Thoracic aorta (tissue), 2 donors: ENCODE measurements at regions not wholly inside any gene's neighbourhood (a gene's known extent, or its start where the extent isn't known, plus 50 kb on each side); places are given as distances from the start of the nearest gene placed in this dataset.

Experiments
- ATAC-seq: fragments of 150-250 bp; one replicate; pipeline ENCODE4 v1.8.0; 2017; ENCODE audit warnings: low read depth; ENCODE audit not compliant: insufficient number of reproducible peaks, low FRiP score
- DNase-seq: peaks from one replicate; pipeline ENCODE4 v3.0.0-alpha.2; 2020; ENCODE audit warnings: low spot score
- H3K27ac ChIP-seq, 2 donors: fragments of 200-600 bp; sonication (generic); 1 replicate in 1 of 2; 2 replicates in 1 of 2; pipeline ENCODE4 v1.5.1; 2016; ENCODE audit warnings: mild to moderate bottlenecking in 2 of 2, moderate library complexity in 2 of 2
- H3K27me3 ChIP-seq: fragments of 200-600 bp; sonication (generic); replicated peaks from 2 replicates; pipeline ENCODE4 v1.6.0; 2016; ENCODE audit warnings: mild to moderate bottlenecking; ENCODE audit not compliant: insufficient read depth
- H3K36me3 ChIP-seq: fragments of 200-600 bp; sonication (generic); one replicate; pipeline ENCODE4 v1.5.1; 2016
- H3K4me1 ChIP-seq, 2 donors: fragments of 200-600 bp; sonication (generic); 1 replicate in 1 of 2; 2 replicates in 1 of 2; pipeline versions ENCODE4 v1.5.1 to v1.6.0; 2016; ENCODE audit warnings: low read depth in 2 of 2, mild to moderate bottlenecking in 1 of 2; ENCODE audit not compliant: control insufficient read depth in 1 of 2
- H3K4me3 ChIP-seq: fragments of 200-600 bp; sonication (generic); 2 replicates; pipeline ENCODE4 v1.5.1; 2016; ENCODE audit warnings: mild to moderate bottlenecking
- H3K9me3 ChIP-seq: fragments of 200-600 bp; sonication (generic); 2 replicates; pipeline ENCODE4 v1.5.1; 2016
- CTCF ChIP-seq: fragments of 200-600 bp; sonication (generic); IDR thresholded peaks from one replicate; pipeline ENCODE4 v1.5.1; 2019; ENCODE audit warnings: antibody characterized with exemption

GRCh38 chr21:38983560-38983959 lies 177.8 kb downstream of the ETS2 start:
- Histone ChIP-seq H3K27ac (no peak overlapping the region), H3K27me3 (no peaks in the 10 kb centered on the region), H3K4me3 (no peak overlapping the region), H3K36me3 (no peaks in the 10 kb centered on the region), H3K4me1 (peaks cover 19 to 46% of the 10 kb centered on the region in 2 donors), H3K9me3 (no peaks in the 10 kb centered on the region)
- DNase-seq (no peak), ATAC-seq (no peak)
- no peak for TF ChIP-seq CTCF

- no peaks in the 10 kb centered on the region for H3K9me3 ChIP-seq
- TF ChIP-seq CTCF: no peak
- DNase-seq (no peak), ATAC-seq (no peak)
- peaks cover 17 to 39% of the 10 kb centered on the region in 2 donors for H3K4me1 ChIP-seq
- H3K27ac ChIP-seq: no peak overlapping the region
- no peak overlapping the region for H3K4me3 ChIP-seq
- no peaks in the 10 kb centered on the region for H3K27me3 ChIP-seq
- H3K36me3 ChIP-seq: no peaks in the 10 kb centered on the region
These were observed 177.1 kb downstream of the ETS2 start for GRCh38 chr21:38982804-38983203.

GRCh38 chr21:38982096-38982495 lies 176.4 kb downstream of the ETS2 start:
- no peak for ATAC-seq
- H3K27me3 ChIP-seq: no peaks in the 10 kb centered on the region

GRCh38 chr21:38980416-38981313 lies 174.9 kb downstream of the ETS2 start:
- ATAC-seq (no peak), DNase-seq (no peak)

More at GRCh38 chr21:38982096-38982495, 176.4 kb downstream of the ETS2 start:
- H3K4me3 ChIP-seq: no peak overlapping the region
- no peaks in the 10 kb centered on the region for H3K36me3 ChIP-seq
- DNase-seq: no peak
- no peak for TF ChIP-seq CTCF
- no peaks in the 10 kb centered on the region for H3K9me3 ChIP-seq
- H3K27ac ChIP-seq: no peak overlapping the region
- H3K4me1 ChIP-seq: peaks cover 14 to 32% of the 10 kb centered on the region in 2 donors

More at GRCh38 chr21:38980416-38981313, 174.9 kb downstream of the ETS2 start:
- no peaks in the 10 kb centered on the region for H3K9me3 ChIP-seq
- no peaks in the 10 kb centered on the region for H3K27me3 ChIP-seq
- peaks cover 9 to 17% of the 10 kb centered on the region in 2 donors for H3K4me1 ChIP-seq
- no peaks in the 10 kb centered on the region for H3K36me3 ChIP-seq
- no peak overlapping the region for H3K4me3 ChIP-seq
- no peak overlapping the region for H3K27ac ChIP-seq
- no peak for TF ChIP-seq CTCF
